Limb (tissue), 2 donors: ENCODE measurements at regions not wholly inside any gene's neighbourhood (a gene's known extent, or its start where the extent isn't known, plus 50 kb on each side); places are given as distances from the start of the nearest gene placed in this dataset.
"Not testable (repeated sequence)": the region's sequence is repeated elsewhere in the genome, so short reads cannot be mapped to it uniquely, and the experiment has no call there.

Experiments
- DNase-seq, 2 donors: peaks; one replicate each; pipeline ENCODE4 v3.0.0-alpha.2; 2016; ENCODE audit errors: extremely low spot score in 2 of 2

DNA sequence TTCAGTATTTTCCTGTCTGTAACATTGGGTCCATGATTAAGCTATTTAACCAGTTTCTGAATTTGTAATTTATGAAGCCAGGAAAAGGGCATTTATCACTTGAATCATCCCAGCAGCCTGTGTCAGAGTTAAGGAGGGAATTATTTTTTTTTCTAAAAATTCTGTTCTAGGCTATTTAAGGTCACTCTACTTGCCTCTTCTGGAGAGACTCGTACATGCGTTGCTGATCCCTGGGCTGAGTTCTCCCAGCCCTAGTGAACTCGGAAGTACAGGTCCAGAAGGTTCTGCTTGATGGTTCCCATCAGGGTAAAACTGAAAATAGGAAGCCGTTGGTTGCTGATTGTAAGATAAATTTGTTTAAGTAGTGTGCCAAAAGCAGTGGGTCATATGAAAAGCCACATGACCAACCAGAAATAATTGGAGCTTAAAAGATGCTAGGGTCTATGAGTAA, 90.7 kb downstream of the GPR88 start:
- DNase-seq, result no peak

GRCh38 chr1:100629391-100629790, 90.2 kb upstream of the VCAM1 start:
- no peak for DNase-seq

DNA sequence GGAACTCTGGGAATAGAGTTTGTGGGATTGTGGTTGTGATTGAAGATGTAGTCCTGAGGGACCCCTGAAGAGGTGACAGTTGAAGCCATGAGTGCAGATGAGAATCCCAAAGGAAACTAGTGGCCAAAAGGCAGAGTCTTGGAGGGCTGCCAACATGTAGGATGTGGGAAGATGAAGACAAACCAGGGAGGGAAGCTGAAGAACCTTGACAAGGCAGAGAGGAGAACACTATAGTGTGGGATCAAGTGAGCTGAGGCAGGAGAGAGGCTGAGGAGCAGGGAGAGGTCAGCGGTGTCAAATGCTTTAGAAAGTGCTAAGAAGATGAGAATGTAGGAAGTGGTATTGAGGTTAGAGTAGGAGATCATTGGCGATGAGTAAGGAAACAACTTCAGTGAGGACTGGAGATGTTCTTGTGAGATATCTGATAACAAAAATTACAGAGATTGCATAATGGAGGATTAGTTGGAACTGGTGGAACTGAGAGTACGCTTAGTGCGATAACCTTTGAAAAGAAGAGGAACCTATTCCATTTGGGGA, 88.5 kb upstream of the VCAM1 start:
- no peak for DNase-seq

DNA sequence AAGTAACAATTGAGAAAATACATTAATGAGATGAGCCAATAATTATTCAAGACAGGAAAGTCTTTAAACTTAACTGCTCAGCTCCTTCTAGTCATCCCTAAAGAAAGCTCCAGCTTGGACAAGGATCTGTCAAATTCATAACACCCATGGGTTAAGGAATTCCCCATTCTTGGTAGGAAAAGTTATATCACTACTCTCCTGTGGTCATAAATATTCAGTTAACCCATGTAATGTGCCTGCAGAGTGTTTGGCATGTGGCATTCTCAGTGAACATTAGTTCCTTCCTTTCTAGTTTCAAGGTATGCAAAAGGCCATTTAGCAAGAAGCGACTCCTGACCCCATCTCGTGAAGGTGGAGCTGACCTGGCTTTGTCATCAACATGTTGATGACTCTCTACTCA, 76.7 kb upstream of the VCAM1 start:
- DNase-seq, result no peak

- peak in 1 of 2 donors; percentile 24 for DNase-seq
Measured at GRCh38 chr1:100643471-100644196, 75.9 kb upstream of the VCAM1 start.

DNA sequence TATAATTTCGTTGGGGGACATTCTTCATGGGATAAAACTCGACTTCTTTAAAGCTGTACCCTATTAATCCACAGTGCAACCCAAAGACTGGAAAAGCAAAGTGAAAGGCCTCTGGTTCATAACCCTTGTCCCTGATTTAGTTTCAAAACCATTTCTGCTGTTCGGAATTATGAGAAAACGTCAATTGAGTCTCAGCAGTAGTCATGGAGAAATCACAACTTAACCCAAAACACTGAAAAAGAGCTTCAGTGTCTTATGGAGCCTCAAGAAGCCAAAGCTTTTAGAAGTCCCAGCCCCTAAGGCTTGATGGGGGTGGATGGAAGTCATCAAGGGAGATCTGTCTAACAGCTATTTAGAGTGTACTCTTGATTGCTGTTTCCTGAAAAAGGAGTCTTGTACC, 73.5 kb upstream of the VCAM1 start:
- DNase-seq, result no peak

DNA sequence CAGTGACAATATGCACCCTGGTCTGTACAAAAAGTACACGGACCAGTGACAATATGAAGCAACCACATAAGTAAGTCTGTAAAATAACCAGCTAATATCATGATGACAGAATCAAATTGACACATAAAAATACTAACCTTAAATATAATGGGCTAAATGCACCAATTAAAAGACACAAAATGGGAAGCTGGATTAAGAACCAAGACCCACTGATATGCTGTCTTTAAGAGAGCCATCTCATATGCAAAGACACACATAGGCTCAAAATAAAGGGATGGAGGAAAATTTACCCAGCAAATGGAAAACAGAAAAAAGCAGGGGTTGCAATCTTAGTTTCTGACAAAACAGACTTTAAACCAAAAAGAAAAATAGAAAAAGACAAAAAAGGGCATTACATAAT, 70.4 kb upstream of the VCAM1 start:
- DNase-seq, result no peak

DNA sequence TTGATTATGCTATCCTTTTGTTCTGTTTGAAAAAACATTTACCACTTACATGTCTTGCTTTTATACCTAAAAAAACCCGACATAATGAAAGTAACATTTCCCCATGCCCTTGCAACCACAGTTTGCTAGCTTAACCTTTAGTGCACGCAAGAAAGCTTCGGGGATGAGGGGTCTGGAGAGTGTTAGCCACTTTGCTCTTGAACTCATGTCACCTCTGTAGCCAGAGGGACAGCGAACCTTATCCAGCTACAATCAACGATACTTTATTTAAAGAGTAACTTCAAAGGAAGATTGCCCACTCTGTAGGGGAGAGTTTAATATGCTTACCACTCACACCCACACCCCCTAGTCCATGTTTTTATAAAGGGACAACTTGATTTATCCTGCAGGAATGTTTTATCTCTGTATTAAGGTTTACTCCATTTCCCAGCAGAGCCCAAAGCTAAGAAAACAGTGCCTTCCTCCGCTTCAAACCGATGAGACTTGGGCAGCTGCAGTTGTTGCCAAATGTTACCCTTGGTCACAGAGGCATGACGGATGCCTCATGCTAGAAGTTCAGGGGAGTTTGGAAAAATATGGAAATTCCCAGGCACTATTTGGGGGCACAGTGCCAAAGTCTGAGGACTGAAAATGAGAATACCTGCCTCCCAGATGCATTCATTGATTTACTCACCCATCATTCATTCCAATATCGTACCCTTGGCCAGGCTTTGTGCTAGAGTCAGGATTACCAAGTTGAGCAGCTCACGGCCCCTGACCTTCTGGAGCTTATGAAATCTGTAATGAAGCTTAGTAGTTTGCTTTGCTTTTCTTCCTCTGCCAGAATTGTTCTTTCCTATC, 61.4 kb upstream of the VCAM1 start:
- no peak for DNase-seq

GRCh38 chr1:100658716-100659026, 60.9 kb upstream of the VCAM1 start:
- no peak for DNase-seq

DNA sequence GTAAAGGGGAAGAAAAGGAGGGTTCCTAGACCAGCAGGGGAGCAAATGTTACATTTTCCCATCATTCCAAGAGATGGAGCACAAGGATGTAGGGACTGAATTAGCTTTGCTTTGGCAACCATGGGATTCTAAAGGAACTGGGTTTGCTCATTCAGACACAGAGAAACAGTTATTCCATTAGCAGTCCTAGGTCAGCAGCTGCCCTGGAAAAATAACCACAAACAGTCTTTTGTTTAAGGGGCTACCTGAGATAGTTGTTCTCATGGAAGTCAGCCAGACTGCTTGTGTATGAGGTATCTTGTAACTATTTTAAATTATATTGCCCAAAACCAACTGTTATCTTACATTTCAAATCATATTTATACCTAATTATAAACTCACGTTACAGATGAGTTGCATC, 58.4 kb upstream of the VCAM1 start:
- DNase-seq, result no peak

DNA sequence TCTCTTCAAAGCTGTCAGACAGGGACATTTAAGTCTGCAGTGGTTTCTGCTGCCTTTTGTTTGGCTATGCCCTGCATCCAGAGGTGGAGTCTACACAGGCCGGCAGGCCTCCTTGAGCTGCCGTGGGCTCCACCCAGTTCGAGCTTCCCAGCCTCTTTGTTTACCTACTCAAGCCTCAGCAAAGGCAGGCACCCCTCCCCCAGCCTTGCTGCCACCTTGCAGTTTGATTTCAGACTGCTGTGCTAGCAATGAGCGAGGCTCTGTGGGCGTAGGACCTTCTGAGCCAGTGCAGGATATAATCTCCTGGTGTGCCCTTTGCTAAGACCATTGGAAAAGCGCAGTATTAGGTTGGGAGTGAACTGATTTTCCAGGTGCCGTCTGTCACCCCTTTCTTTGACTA, 51.0 kb upstream of the VCAM1 start:
- DNase-seq, result not testable (repeated sequence)
